ENCODE measurements at regions not wholly inside any gene's neighbourhood (a gene's known extent, or its start where the extent isn't known, plus 50 kb on each side); places are given as distances from the start of the nearest gene placed in this dataset.
A peak's percentile ranks its signal among the peaks of the same experiment; 100 is the strongest.
"Not testable (repeated sequence)": the region's sequence is repeated elsewhere in the genome, so short reads cannot be mapped to it uniquely, and the experiment has no call there.

DNA sequence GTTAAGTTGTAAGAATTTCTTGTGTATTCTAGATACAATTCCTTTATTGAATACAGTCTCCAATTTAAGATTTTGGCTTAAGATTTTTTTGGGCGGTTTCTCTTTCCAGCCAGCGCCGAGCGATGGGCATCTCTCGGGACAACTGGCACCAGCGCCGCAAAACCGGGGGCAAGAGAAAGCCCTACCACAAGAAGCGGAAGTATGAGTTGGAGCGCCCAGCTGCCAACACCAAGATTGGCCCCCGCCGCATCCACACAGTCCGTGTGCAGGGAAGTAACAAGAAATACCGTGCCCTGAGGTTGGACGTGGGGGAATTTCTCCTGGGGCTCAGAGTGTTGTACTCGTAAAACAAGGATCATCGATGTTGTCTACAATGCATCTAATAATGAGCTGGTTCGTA lies 278.7 kb upstream of the TARS1 start:
- no peak for DNase-seq

DNA sequence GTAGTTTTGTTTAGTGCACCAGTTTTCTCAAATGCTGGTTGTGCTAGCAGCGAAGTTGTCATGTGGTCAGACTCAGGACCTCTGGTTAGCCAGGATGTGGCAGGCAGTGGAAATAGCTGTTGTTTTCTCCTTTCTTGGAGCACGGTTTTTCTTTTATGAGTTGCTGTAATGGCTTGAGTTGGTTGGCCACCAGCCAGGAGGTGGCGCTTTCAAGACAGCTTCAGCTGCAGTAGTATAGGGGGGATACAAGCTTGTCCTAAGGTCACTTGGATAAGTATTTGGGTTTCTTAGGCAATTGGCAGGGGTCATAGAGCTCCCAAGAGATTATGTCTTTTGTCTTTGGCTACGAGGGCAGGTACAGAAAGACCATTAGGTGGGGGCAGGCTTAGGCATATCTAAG lies 274.2 kb upstream of the TARS1 start:
- no peak for DNase-seq

DNA sequence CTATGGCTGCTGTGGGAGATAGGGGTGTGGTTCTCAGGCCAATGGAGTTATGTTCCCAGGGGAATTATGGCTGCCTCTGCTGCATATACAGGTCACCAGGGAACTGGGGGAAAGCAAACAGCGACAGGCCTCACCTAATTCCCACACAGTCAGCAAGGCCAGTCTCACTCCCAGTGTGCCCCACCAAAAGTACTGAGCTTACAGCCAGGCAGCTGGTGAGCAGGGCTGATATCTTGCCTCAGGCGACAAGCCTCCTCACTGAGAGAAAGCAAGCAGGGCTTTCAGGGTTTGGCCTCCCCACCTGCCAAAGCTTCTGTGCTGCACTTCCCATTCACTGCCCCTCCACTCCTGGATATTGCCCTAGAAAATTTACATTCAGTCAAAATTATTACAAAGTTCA lies 273.8 kb upstream of the TARS1 start:
- no peak for DNase-seq

DNA sequence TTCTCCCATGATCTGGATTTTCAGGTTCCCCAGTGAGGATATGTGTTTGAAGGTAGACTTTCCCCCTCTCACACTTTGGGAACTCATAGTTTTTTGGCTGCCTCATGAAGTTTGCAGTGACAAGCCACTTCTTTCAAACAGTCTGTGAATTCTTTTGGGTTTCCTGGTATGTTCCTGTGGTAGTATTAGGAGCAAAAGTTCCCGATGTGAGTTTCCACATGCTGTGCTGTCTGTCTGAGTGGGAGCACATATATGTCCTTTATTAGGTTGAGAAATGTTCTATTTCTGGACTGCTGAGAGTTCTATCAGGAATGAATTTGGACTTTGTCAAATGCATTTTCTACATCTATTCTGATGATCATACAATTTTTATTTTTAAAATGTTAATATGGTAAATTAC lies 273.2 kb upstream of the TARS1 start:
- DNase-seq, result no peak

DNA sequence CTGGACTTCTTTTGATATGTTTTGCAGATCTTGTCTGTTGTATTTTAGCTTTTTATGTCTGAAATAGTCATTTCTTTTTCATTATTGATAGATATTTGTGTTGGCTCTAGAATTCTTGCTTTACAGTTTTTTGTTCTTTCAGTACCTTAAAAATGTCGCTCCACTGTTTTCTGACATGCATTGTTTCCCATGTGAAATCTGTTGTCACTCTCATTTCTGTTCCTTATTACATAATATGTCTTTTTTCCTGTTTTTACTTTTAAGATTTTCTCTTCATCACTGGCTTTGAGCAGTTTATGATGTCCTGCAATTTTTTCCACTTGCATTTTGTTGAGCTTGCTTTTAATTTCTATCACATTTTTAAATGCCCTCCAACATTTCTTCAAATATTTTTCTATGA lies 270.4 kb upstream of the TARS1 start:
- no peak for DNase-seq

DNA sequence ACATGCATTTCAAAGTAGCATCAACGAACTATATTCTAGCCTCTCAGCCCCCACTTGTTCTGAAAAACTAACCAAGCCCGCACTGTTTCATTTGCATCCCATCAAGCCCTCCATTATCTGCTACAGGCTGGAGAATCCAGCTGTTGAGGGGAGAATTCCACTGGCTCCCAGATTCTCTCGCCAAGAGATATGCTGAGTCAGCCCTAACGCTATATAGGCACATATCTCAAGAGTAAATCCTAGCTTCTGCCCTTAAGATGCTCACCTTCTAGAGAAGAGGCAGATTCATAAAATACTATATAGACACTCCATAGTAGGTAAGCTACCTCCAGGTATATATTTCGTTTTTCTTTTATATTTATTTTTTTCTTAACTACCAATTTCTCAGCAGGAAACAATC lies 266.4 kb upstream of the TARS1 start:
- no peak for DNase-seq

DNA sequence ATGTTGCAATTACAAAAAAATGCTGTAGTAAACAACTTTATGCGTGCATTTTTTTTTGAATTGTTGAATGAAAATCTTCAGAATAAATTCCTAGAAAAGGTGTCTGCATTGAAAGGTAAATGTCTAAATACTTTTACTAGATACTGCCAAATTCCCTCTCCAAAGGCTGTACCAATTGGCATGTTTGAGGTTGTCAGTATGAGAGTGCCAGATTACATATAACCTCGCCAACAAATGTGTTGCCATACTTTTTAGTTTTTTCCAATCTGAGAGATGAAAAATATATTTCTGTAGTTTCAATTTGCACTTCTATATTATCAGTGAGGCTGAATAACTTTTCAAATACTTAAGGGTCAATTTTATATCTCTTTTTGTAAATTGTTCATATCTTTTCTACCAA lies 261.5 kb upstream of the TARS1 start:
- DNase-seq, result no peak

DNA sequence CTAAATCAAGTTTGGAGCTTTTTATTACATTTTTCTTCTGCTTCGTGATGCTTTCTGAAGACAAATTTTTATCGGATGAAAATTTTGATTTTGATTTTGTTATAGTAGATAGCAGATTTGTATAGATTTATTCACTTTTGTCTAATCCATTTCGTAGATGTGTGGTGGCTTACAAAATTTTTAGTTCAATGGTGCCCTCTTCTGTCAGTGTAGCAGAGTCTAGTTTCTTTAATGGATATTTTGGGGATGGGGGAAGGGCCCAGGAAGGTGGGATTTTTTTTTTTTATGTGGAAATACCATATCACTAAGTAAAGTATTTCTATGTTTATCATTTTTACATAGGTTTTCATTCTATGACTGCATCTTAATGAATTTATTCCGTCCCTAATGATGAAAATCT lies 259.9 kb upstream of the TARS1 start:
- DNase-seq, result peak in 1 of 2 experiments; percentile 23

DNA sequence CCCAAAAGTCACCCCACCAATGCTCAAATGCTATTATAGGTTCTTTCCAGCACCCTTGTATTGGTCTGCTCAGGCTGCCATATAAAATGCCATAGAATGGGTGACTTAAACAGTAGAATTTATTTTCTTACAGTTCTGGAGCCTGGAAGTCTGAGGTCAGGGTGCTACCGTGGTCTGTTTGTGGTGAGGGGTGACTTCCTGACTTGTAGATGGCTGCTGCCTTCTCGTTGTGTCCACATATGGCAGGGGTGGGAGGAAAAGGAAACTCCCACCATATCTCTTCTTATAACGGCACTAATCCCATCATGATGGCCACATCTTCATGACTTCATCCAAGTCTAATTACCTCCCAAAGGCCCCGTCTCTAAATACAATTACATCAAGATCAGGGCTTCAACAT lies 257.8 kb upstream of the TARS1 start:
- no peak for DNase-seq

DNA sequence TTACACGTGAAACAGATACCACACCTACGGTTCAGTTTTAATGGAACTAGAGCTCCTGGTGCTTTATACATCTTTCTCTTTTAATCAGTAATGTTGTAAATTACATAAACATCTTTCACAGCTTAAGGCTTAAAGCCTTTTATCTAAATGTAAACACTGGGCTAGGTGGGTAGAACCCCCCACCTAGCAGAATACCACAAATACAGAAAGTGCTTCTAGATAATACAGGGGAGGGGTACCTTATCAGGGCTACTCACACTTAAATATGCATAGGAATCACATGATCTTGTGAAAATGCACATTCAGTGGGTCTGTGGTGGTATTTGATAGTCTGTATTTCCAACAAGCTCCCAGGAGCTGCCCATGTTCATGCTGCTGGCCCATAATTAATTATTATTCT lies 256.4 kb upstream of the TARS1 start:
- DNase-seq, result no peak

DNA sequence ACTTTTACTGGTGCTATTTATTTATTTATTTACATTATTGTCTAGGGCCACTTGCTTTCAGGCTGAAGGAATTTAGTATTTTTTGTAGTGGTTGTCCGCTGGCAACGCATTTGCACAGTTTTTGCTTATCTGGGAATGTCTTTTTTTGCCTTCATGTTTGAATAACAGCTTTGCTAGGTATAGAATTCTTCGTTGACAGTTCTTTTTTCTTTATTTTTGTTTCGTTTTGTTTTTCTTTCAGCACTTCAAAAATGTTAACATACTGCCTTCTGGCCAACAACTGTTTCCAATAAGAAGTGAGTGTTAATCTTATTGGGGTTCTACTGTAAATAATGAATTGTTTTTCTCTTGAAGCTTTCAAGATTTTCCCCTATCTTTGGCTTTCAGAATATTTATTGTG lies 252.7 kb upstream of the TARS1 start:
- DNase-seq, result no peak

DNA sequence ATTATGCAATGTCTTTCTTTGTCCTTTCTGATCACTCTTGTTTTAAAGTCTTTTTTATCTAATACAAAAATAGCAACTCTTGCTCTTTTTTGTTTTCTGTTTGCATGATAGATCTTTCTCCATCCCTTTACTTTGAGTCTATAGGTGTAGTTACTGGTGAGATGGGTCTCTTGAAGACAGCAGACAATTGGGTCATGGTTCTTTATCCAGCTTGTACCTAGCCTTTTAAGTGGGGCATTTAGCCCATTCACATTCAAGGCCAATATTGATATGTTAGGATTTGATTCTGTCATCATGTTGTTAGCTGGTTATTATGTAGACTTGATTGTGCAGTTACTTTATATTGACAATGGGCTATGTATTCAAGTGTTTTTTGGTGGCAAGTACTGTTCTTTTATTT lies 245.9 kb upstream of the TARS1 start:
- no peak for DNase-seq

DNA sequence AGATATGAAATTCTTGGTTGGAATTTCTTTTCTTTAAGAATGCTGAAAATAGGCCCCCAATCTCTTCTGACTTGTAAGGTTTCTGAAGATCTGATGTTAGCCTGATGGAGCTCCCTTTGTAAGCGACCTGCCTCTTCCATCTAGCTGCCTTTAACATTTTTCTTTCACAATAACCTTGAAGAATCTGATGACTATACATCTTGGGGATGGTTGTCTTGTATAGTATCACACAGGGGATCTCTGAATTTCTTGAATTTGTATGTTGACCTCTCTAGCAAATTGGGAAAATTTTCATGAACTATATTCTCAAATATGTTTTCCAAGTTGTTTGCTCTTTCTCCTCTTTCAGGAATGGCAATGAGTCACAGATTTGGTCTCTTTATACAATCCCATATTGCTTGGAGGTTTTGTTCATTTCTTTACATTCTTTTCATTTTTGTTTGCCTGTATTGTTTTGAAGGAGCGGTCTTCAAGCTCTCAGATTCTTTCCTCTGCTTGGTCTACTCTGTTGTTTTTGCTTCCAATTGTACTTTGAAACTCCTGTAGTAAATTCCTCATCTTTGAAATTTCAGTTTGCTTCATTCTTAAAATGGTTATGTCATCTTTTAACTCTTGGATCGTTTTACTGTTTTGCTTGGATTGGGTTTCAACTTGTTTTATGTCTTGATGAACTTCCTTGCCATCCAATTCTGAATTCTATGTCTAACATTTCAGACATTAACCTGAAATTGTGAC lies 245.2 kb upstream of the TARS1 start:
- no peak for DNase-seq

DNA sequence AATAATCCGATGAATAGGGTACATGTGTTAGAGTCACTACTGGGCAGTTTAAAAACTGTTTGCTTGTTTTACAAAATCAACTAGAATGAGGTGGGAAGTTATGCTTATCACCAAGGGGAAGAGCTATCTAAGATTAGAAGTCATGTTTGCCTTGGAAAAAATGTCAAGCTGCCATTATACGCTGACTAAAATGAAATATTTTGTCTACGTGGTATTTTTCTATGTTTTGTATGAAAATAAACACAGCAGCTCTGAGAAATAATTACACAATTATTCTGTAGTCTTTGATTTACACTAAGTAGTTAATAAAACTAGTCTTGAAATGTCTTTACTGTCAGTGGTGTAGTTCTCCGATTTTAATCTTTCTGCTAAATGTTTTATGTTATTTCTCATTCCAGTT lies 241.9 kb upstream of the TARS1 start:
- no peak for DNase-seq

DNA sequence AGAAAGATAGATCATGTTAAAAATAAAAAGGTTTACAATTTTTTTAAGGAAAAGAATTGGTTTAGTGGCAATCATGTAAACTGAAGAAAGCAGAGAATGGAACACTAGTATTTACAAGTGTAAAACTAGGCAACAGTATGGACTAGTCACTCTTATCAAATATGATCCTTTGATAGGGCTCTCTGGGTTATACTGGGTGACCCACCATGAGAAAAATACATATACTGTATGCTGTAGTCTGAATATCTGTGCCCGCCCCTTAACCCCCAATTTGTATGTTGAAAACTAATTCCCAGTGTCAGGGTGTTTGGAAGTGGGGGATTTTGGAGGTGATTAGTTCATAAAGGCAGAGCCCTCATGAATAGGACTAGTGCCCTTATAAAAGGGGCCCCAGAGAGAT lies 236.8 kb upstream of the TARS1 start:
- DNase-seq, result no peak

DNA sequence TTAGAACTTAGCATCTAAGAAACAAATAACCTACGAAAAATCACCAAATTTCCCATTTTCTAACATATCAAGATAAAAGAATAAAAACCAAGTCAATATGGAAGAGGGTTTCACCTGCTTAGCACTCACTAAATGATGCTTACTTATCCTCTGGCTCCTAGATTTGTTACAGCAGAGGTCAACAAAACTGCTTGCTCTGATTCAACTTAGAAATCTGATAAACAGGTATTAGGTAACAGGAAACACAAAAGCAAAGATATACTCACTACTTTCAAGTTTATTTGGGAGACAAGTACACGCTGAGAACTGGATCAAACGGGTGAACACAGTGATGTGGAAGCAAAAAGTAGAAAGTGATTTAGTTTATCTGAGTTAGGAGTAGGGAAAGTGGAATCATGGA lies 235.7 kb upstream of the TARS1 start:
- DNase-seq, result no peak

DNA sequence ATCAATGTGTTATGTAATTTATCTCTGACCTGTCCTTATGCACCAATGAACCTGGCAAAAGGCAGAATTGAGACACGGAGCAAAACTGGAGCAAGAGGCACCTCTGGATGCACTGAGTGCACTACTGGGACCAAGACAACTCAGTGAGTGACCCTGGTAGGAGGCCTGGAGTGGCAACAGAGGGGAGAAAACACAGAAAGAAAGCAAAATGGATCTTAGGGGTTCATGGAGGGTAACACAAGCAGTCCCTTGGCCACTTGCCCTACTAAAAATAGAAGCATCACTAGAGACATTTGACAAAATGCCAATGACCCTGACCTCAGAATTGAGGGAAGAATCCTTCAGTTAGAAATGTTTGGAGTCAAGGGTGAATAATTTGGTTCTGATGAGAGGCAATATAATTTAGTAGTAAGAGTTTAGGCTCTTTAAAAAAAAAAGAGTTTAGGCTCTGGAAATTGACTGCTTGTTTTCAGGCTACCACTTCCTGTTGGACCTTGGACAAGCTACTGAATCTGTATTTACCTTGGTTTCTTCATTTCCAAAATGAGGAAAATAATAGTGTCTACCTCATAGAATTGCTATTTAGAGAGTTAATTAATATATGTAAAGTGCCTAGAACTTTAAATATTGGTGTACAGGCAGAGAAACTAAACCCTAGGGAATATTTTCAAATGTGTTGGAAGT lies 234.9 kb upstream of the TARS1 start:
- no peak for DNase-seq

DNA sequence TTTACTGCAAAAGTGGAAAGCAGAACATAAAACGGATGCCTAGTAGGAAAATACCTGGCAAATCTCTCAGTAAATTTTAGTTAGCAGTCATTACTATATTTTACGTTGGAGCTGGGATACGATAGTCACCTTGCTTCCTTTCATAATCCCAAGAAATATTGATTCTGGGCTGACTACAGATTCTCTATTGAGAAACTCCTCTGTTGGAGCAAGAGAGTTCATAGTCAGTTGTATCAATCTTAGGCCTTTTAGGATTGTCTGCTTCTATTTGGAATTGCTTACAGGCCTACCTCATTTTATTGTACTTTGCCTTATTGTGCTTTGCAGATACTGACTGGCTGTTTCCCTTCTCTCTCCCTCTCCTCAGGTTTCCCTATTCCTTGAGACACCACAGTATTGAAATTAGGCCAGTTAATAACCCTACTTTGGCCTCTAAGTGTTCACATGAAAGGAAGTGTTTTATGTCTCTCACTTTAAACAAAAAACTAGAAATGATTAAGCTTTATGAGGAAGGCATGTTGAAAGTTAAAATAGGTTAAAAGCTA lies 233.7 kb upstream of the TARS1 start:
- DNase-seq, result no peak

DNA sequence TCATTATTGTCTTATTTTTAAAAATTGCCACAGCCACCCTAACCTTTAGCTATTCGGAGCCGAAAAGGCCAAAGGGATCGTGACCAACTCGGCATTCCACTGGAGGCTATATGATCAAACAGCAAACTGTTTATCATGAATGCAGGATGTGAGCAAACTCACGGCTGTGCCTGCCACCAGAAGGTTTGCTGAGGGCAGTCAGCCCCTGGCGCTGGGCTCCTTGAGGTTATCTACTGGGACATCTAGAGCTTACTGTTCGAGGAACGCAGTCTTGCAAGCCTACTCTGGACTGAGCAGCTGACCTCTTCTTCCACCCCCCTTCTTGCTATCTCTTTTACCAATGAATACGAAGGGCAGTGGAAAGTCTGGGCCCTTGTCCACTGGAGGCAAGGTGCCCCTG lies 231.5 kb upstream of the TARS1 start:
- DNase-seq, result no peak

DNA sequence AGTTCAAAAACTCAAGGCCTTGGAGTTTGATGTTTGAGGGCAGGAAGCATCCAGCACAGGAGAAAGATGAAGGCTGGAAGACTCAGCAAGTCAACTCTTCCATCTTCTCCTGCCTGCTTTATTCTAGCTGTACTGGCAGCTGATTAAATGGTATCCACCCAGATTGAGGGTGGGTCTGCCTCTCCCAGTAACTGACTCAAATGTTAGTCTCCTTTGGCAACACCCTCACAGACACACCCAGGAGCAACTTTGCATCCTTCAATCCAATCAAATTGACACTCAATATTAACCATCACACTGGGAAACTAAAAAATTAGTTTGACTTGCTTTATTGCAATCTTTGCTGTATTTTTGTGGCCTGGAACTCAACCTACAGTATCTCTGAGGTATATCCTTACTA lies 230.5 kb upstream of the TARS1 start:
- DNase-seq, result not testable (repeated sequence)

DNA sequence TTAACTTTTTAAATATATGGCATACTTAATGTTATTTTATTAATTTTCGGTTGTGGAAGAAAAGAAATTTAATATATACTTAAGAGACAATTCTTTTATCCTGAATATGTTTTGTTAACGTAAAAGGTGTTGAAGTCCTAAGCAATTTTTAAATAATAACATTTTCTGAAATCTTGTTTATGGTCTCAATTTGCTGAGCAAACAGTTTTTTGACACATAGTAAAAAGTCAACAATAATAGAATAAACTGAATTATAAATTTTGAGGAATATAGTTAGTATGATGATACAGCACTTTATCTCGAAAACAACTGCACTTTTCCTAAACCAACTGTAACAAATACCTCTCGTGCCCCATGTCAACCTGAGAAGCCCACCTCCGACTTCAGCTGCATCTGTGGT lies 229.8 kb upstream of the TARS1 start:
- DNase-seq, result no peak

DNA sequence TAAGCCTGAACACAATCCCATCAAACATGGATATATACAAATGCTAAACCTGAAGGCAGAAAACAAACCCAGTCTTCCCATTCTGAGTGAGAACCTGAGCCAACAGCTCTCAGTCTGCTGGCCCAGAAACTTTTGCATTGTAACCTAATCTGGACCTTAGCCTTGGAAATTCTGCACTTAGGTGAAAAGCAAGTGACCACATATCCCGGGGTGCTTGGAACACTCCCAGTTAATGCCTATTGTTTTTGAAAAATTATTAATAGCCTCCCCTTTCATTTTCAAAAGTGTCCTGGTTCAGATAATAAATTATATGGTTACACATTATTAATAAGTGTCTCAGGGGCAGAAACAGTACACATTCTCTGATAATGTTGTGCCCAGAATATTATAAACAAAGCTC lies 228.3 kb upstream of the TARS1 start:
- DNase-seq, result no peak

DNA sequence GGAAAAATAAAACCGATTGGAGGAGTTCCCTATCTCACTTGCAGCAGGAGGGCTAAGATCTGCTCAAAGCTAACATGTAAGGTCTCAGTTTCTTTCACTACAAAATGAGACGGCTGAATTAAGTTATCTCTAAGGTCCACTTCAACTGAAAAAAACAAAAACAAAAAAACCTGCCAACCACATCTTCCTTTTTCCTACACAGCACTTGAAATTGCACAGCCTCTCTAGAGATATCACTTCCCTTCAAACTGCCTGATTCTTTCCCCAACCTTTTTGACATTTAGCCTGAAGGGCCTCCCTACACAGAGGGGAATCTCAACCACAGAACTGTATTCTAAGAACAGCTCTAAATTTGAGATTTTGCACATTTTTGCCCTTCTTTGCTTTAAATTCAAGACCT lies 227.9 kb upstream of the TARS1 start:
- no peak for DNase-seq

DNA sequence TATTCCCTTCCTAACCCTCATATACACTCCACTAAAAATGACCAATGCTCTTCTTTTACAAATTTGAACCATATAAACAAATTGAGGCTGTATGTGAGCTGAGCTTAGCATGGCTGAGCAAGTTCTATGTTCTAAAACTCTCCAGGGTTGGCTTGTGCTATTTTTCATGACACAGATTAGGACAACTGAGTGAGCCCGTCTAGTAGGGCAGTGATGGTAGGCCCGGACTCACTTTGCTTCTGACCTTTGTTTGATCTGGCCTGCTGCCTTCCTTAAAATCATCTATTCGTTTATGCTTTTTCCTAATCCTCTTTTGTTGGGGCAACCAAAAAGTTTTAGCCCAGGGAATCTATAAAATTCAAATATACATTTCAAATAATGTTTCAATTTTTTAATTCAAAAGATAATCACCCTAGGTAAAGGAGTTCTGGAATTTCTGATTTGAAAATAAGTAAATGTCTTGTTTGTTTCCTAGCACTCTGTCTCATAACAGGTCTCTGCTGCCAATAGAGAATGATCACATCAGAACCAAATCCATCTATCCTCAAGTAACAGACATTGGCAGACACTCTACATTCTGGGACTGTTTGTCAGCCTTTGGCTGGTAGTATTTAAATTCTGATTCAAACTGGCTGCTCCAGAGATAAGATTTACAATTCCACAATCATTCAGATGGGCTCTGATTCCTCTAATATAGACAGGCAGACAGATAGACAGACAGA lies 217.0 kb upstream of the TARS1 start:
- DNase-seq, result no peak
